ENCODE measurements at regions not wholly inside any gene's neighbourhood (a gene's known extent, or its start where the extent isn't known, plus 50 kb on each side); places are given as distances from the start of the nearest gene placed in this dataset.
A peak's percentile ranks its signal among the peaks of the same experiment; 100 is the strongest.

DNA sequence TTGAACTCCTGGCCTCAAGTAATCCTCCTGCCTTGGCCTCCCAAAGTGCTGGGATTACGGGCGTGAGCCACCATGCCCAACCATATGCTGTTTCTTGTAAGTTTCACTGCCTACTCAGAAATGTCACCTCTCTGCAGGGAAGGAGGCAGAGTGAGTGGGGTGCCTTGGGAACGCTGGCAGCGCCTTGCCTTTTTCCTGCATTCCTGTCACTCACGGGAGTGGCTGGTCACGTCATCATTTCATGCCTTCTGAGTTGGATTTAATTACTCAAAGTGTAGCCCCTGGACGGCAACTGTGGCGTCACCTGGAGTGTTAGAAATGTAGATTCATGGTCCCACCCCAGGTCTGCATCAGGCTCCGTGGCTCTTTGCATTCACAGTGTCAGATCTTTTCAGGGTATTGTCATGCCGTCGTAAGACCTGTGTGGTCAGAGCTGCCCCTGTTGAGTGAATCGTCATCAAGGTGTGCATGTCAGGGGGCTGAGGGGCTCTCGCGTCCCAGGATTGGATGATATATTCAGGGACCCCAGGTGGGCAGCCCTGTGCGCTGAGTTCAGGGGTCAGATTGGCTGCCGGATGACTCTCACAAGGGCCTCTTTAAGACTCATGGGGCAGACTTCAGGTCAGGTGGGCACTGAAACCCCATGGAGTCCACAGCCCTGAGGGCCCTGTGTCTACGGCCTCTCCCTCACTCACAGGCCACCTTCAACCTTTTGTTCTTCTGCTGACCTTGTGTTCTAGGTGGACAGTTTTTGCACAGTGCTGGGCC is 65.9 kb upstream of the KLHL25 start:
- TF ChIP-seq, protein P1, sequence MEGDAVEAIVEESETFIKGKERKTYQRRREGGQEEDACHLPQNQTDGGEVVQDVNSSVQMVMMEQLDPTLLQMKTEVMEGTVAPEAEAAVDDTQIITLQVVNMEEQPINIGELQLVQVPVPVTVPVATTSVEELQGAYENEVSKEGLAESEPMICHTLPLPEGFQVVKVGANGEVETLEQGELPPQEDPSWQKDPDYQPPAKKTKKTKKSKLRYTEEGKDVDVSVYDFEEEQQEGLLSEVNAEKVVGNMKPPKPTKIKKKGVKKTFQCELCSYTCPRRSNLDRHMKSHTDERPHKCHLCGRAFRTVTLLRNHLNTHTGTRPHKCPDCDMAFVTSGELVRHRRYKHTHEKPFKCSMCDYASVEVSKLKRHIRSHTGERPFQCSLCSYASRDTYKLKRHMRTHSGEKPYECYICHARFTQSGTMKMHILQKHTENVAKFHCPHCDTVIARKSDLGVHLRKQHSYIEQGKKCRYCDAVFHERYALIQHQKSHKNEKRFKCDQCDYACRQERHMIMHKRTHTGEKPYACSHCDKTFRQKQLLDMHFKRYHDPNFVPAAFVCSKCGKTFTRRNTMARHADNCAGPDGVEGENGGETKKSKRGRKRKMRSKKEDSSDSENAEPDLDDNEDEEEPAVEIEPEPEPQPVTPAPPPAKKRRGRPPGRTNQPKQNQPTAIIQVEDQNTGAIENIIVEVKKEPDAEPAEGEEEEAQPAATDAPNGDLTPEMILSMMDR (IDR thresholded peaks at IDR 0.05; ENCODE audit: borderline replicate concordance, control extremely low read depth, extremely low read depth, insufficient read depth, missing control alignments) = no peak
- in situ Hi-C loops (cut with MboI; ENCODE audit: low sequenced_read_pairs, unreplicated experiment) = loop anchor here (25.0 kb wide), 2 partner anchors 877 to 1727 kb away; no protein-coding TSS in a partner anchor

DNA sequence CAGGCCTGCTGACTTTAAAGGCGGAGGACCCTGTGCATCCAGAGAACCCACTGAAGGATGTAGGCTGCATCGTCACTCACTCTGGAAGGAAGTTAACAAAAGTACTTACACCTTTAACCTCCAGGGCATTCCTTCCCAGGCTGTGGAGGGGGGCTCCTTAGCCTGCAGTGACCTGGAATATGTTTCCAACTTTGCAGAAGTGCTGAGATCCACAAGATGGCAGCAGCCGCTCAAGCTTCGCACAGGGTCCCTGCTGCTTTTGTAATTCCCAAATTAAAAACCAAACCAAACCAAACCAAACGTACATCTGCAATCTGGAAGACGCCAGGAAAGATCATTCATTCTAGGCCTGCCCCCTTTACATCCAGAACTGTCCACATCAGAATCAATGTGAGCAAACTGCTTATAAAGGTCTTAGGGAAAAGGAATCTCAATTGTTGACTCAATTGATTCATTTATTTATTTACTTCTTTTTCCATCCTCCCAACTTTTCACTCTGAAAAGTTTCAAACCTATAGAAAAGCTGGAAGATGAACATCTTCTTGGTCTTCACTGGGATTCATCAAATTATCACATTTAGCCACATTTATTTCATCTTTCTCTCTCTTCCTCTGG is 70.5 kb upstream of the KLHL25 start:
- TF ChIP-seq, protein P1 (IDR thresholded peaks at IDR 0.05; ENCODE audit: borderline replicate concordance, control extremely low read depth, extremely low read depth, insufficient read depth, missing control alignments) = peak; percentile 39
- in situ Hi-C loops (cut with MboI; ENCODE audit: low sequenced_read_pairs, unreplicated experiment) = loop anchor here (25.0 kb wide), 2 partner anchors 872 to 1722 kb away; no protein-coding TSS in a partner anchor
- DNase-seq (ENCODE audit: low spot score) = peak; percentile 44

More for the DNA sequence above, 65.9 kb upstream of the KLHL25 start:
- DNase-seq (ENCODE audit: low spot score) = no peak

DNA sequence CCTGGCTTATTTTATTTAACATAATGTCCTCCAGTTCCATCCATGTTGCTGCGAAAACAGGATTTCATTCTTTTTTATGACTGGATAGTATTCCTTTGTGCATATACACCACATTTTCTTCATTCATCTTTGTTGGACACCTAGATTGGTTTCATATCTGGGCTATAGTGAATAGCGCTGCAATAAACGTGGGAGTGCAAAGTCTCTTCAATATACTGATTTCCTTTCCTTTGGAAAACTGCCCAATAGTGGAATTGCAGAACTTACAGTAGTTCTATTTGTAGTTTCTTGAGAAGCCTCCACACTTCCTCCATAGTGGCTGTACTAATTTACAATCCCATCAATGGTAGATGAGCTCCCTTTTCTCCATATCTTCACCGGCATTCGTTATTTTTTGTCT is 72.5 kb upstream of the KLHL25 start:
- in situ Hi-C loops (cut with MboI; ENCODE audit: low sequenced_read_pairs, unreplicated experiment) = loop anchor here (25.0 kb wide), 2 partner anchors 870 to 1720 kb away; no protein-coding TSS in a partner anchor
- TF ChIP-seq, protein P1 (IDR thresholded peaks at IDR 0.05; ENCODE audit: borderline replicate concordance, control extremely low read depth, extremely low read depth, insufficient read depth, missing control alignments) = no peak
- no peak for DNase-seq (ENCODE audit: low spot score)

DNA sequence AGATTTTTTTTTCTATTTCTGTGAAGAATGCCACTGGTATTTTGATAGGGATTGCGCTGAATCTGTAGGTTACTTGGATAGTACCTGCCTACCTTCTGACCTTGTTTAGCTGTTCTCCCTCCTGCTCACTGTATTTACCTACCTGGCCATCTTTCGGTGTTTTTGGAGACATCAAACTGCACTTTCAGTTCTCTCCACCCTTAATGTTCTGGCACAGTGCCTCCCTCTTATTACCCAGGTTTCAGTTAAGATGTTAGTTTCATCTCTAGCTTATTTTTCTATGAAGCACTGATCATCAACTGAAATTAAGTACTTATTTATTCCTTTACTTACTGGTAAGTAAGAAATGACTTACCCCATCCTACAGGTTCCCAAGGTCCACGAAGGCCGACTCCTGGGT is 74.4 kb upstream of the KLHL25 start:
- TF ChIP-seq, protein P1 (IDR thresholded peaks at IDR 0.05; ENCODE audit: borderline replicate concordance, control extremely low read depth, extremely low read depth, insufficient read depth, missing control alignments) = no peak
- no peak for DNase-seq (ENCODE audit: low spot score)
- in situ Hi-C loops (cut with MboI; ENCODE audit: low sequenced_read_pairs, unreplicated experiment) = loop anchor here (25.0 kb wide), 2 partner anchors 868 to 1718 kb away; no protein-coding TSS in a partner anchor

DNA sequence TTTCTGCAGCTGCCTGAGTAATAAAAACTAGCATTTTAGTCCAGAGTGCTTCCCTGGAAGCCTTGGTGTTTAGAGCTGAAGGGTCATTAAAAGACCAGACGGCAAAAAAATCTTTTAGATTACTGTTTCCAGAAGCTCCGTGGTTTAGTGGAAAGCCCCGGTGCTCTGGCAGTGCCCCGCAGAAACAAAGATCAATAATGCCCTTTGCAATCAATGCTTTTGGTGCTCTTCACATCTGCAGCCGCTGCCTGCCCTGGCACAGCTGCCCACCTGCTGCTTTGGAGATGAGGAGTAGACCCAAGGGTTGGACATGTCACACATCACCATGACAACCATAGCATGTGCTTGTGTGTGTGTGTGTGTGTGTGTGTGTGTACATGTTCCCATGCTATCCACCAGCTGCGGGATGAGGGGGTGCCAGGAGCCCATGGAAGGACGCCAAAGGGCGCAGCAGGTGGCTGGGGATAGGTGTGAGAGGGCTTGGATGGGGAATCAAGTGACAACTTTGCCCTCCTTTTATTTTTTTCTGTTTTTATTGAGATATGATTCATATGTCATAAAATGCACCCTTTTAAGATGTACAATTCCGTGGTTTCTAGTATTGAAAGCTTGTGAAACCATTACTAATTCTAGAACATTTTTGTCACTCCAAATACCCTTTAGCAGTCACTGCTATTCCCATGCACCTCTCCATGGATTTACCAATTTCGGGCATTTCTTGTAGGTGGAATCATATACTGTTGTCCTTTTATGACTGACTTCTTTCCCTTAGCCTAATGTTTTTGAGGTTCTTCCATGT is 75.7 kb upstream of the KLHL25 start:
- in situ Hi-C loops (cut with MboI; ENCODE audit: low sequenced_read_pairs, unreplicated experiment) = loop anchor here (25.0 kb wide), 2 partner anchors 867 to 1717 kb away; no protein-coding TSS in a partner anchor
- TF ChIP-seq, protein P1 (IDR thresholded peaks at IDR 0.05; ENCODE audit: borderline replicate concordance, control extremely low read depth, extremely low read depth, insufficient read depth, missing control alignments) = no peak
- DNase-seq (ENCODE audit: low spot score) = no peak

DNA sequence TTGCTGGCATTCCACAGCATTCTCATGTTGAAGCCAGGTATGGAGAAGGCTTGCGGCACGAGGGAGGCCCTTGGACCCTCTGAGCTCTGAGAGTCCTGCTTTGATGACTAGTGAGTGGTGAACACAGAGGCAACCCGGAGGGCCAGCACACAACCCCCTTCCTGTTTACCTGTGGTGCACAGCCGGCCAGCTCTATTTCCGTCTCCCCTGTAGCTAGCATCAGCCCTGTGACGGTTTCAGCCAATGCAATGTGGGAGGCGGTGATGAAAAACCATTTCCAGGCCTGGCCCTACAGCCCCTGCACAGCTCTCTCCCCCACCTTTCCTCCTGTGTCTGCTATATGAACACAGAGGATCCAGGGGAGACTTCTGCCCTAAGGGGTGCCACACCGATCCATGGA is 76.8 kb upstream of the KLHL25 start:
- in situ Hi-C loops (cut with MboI; ENCODE audit: low sequenced_read_pairs, unreplicated experiment) = loop anchor here (25.0 kb wide), 2 partner anchors 866 to 1716 kb away; no protein-coding TSS in a partner anchor

More for the DNA sequence above, 76.8 kb upstream of the KLHL25 start:
- no peak for DNase-seq (ENCODE audit: low spot score)
- TF ChIP-seq, protein P1 (IDR thresholded peaks at IDR 0.05; ENCODE audit: borderline replicate concordance, control extremely low read depth, extremely low read depth, insufficient read depth, missing control alignments) = no peak

All from GM13976 (cell line).